OCI-LY1 (cell line): ENCODE measurements at regions not wholly inside any gene's neighbourhood (a gene's known extent, or its start where the extent isn't known, plus 50 kb on each side); places are given as distances from the start of the nearest gene placed in this dataset.

Experiments used
- EZH2 ChIP-seq: fragments of 200-600 bp; sonication (generic), shearing (Covaris generic); IDR thresholded peaks from 2 replicates; pipeline ENCODE4 v1.8.0; 2017; ENCODE audit warnings: borderline replicate concordance, mixed run types, mild to moderate bottlenecking, antibody characterized with exemption, low read length, moderate library complexity, mixed read lengths
- TF ChIP-seq, protein P1 (sequence below): fragments of 200-600 bp; sonication (generic), shearing (Covaris generic); IDR thresholded peaks from 2 replicates; pipeline ENCODE4 v1.5.1; 2017; ENCODE audit warnings: mild to moderate bottlenecking, antibody characterized with exemption, low read length, moderate library complexity, mixed read lengths

DNA sequence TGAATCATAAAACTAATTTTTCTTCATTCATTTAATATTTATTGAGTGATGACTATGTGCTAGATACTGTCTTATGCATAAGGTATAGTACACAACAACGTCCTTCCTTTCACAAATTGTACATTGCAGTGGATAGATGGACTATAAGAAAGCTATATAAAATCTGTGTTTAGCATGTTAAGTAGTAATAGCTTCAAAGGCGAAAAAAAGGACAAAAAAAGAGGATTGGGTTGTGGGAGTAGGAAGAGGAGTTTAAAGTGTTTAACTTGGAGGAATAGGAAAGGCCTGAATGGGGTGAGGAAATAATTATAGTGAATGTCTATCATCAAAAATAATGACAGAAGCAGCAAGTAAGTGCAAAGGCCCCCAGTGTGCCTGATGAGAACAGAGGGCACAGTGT lies 565.4 kb upstream of the LUZP2 start:
- TF ChIP-seq, protein P1, sequence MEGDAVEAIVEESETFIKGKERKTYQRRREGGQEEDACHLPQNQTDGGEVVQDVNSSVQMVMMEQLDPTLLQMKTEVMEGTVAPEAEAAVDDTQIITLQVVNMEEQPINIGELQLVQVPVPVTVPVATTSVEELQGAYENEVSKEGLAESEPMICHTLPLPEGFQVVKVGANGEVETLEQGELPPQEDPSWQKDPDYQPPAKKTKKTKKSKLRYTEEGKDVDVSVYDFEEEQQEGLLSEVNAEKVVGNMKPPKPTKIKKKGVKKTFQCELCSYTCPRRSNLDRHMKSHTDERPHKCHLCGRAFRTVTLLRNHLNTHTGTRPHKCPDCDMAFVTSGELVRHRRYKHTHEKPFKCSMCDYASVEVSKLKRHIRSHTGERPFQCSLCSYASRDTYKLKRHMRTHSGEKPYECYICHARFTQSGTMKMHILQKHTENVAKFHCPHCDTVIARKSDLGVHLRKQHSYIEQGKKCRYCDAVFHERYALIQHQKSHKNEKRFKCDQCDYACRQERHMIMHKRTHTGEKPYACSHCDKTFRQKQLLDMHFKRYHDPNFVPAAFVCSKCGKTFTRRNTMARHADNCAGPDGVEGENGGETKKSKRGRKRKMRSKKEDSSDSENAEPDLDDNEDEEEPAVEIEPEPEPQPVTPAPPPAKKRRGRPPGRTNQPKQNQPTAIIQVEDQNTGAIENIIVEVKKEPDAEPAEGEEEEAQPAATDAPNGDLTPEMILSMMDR, result no peak
- no peak for TF ChIP-seq EZH2
